ENCODE measurements at regions not wholly inside any gene's neighbourhood (a gene's known extent, or its start where the extent isn't known, plus 50 kb on each side); places are given as distances from the start of the nearest gene placed in this dataset.

DNA sequence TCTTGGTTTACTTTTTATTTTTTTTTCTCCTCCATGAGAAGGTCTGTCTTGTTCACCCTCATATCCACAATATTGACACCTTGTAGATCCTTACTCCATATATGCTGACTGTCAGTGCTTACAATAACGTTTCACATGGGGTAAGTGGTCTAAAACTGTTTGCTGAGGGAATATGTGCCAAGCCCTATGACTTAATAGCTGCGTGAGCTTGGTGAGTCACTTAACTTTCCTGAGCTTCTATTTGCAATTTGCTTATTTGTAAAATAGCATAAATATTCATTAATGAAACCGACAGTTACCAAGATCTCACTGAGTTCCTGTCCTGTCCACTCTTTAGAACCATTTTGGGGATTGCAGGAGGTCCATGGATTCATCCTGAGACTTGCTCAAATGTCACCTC, 190.7 kb downstream of the CCT6B start:
- no peak for DNase-seq
- Histone ChIP-seq H3K9me3 (replicated peaks) (no peaks in the 10 kb centered on the region), H3K27me3 (ENCODE audit: low read depth) (peaks cover 49% of the 10 kb centered on the region), H3K4me3 (no peak overlapping the region), H3K36me3 (no peaks in the 10 kb centered on the region), H3K4me1 (peaks cover 8% of the 10 kb centered on the region), H3K27ac (replicated peaks) (no peak overlapping the region)
- TF ChIP-seq, protein P1, sequence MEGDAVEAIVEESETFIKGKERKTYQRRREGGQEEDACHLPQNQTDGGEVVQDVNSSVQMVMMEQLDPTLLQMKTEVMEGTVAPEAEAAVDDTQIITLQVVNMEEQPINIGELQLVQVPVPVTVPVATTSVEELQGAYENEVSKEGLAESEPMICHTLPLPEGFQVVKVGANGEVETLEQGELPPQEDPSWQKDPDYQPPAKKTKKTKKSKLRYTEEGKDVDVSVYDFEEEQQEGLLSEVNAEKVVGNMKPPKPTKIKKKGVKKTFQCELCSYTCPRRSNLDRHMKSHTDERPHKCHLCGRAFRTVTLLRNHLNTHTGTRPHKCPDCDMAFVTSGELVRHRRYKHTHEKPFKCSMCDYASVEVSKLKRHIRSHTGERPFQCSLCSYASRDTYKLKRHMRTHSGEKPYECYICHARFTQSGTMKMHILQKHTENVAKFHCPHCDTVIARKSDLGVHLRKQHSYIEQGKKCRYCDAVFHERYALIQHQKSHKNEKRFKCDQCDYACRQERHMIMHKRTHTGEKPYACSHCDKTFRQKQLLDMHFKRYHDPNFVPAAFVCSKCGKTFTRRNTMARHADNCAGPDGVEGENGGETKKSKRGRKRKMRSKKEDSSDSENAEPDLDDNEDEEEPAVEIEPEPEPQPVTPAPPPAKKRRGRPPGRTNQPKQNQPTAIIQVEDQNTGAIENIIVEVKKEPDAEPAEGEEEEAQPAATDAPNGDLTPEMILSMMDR (IDR thresholded peaks at IDR 0.05; ENCODE audit: borderline replicate concordance), result no peak
- intact Hi-C loops (cut with micrococcal nuclease), result no loop called here

DNA sequence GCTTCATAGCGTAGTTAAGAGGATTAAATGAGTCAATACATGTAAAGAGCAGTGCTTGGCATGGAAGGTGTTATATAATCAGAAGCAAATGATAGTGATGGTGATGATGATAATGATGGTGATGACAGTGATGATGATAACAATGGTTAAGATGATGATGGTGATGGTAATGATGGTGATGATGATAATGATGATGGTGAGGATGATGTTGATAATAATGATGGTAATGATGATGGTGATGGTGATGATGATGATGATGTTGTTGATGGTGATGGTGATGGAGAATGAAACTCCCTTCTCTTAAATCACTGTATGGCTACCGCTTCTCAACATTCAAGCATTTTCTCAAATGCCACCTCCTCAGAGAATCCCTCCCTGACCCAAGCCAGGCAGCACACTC, 190.5 kb downstream of the TMEM132E start:
- H3K36me3 ChIP-seq, result no peaks in the 10 kb centered on the region
- H3K27ac ChIP-seq (replicated peaks), result no peak overlapping the region
- TF ChIP-seq, protein P1 (IDR thresholded peaks at IDR 0.05; ENCODE audit: borderline replicate concordance), result no peak
- no peaks in the 10 kb centered on the region for H3K9me3 ChIP-seq (replicated peaks)
- intact Hi-C loops (cut with micrococcal nuclease), result no loop called here
- DNase-seq, result no peak
- no peak overlapping the region for H3K4me3 ChIP-seq
- H3K4me1 ChIP-seq, result peaks cover 8% of the 10 kb centered on the region
- H3K27me3 ChIP-seq (ENCODE audit: low read depth), result peaks cover 42% of the 10 kb centered on the region

DNA sequence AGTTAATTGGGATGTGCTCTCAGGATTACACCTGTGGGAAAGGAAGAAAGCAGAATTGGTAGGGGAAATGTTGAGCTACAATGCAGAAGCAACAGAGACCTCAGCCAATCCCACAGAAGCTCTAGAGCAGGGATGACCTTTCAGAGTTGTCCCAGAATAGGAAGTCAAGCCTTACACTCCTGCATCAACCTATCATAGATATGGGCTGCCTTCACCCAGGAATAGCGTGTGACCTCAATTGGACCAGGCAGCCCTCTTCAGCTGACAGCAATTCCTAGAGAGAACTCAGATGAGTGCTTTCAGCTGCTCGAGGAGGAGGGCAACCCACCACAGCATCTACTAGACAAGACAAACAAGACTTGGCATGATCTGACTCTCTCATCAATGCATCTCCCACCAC, 189.7 kb downstream of the TMEM132E start:
- TF ChIP-seq, protein P1 (IDR thresholded peaks at IDR 0.05; ENCODE audit: borderline replicate concordance), result no peak
- H3K27me3 ChIP-seq (ENCODE audit: low read depth), result peaks cover 34% of the 10 kb centered on the region
- no peak for DNase-seq

DNA sequence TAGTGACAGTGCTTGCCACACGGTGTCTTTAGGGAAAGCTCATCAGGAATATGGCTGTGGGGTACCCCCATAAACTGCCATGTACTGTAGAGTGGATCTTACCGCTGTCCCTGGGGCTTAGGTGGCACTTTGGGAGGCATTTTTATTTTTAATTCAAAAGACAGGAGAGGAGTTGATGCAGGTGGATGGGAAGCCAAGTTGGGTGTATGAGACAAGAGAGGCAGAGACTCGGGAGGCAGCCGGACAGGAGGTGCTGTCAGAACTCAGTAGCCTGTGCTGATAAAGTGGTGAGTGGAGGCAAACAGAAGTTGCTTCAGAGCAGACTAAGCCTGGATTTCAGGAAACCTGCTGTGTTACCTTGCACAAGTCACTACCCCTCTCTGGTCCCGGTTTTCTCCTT, 185.9 kb downstream of the TMEM132E start:
- no peaks in the 10 kb centered on the region for H3K9me3 ChIP-seq (replicated peaks)
- no peak overlapping the region for H3K27ac ChIP-seq (replicated peaks)
- peaks cover 19% of the 10 kb centered on the region for H3K27me3 ChIP-seq (ENCODE audit: low read depth)
- TF ChIP-seq, protein P1 (IDR thresholded peaks at IDR 0.05; ENCODE audit: borderline replicate concordance), result no peak
- no peak for DNase-seq
- H3K36me3 ChIP-seq, result no peaks in the 10 kb centered on the region
- peaks cover 8% of the 10 kb centered on the region for H3K4me1 ChIP-seq
- H3K4me3 ChIP-seq, result no peak overlapping the region
- intact Hi-C loops (cut with micrococcal nuclease), result no loop called here

More for the DNA sequence above, 189.7 kb downstream of the TMEM132E start:
- Histone ChIP-seq H3K27ac (replicated peaks) (no peak overlapping the region), H3K9me3 (replicated peaks) (no peaks in the 10 kb centered on the region), H3K4me1 (peaks cover 8% of the 10 kb centered on the region), H3K36me3 (no peaks in the 10 kb centered on the region), H3K4me3 (no peak overlapping the region)
- intact Hi-C loops (cut with micrococcal nuclease), result no loop called here

DNA sequence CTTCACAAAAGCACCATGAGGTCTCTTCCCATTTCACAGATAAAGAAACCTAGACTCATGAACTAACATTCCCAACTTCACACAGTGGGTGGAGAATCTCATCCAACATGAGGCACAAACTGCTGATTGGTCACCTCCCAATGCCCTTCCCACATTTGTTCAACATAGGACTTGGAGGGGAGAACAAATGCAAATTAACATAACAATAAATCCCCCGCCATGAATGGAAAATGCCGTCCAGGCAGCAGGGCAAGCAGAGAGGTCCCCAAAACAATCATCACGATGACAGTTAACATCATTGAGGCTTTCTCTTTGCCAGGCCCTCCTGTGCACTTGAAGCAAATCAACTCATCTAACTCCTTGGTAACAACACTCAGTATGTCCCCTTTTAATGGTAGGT, 185.3 kb downstream of the TMEM132E start:
- H3K4me3 ChIP-seq, result no peak overlapping the region
- no peaks in the 10 kb centered on the region for H3K9me3 ChIP-seq (replicated peaks)
- H3K27ac ChIP-seq (replicated peaks), result no peak overlapping the region
- DNase-seq, result no peak
- H3K36me3 ChIP-seq, result no peaks in the 10 kb centered on the region
- TF ChIP-seq, protein P1 (IDR thresholded peaks at IDR 0.05; ENCODE audit: borderline replicate concordance), result no peak
- intact Hi-C loops (cut with micrococcal nuclease), result no loop called here
- peaks cover 8% of the 10 kb centered on the region for H3K4me1 ChIP-seq
- peaks cover 24% of the 10 kb centered on the region for H3K27me3 ChIP-seq (ENCODE audit: low read depth)
